PC-9 (cell line): ENCODE measurements at regions not wholly inside any gene's neighbourhood (a gene's known extent, or its start where the extent isn't known, plus 50 kb on each side); places are given as distances from the start of the nearest gene placed in this dataset.

Experiments
- BruUV-seq: library from RNA; stranded (reverse); fragments of 400-500 nt; replicated peaks from 2 replicates; lab custom pipeline; 2021; lab: Mats Ljungman, UMichigan
- CTCF ChIA-PET: fragments of 300-600 bp; sonication (Branson Sonifier 250); formaldehyde crosslinking; loops from one replicate; lab custom pipeline; 2022; ENCODE audit warnings: antibody characterized with exemption; lab: Charles Lee
- POLR2A ChIA-PET: fragments of 300-600 bp; sonication (Branson Sonifier 250); formaldehyde crosslinking; loops from one replicate; lab custom pipeline; 2022; ENCODE audit warnings: antibody characterized with exemption; ENCODE audit not compliant: unreplicated experiment; lab: Charles Lee
- DNase-seq, 2 experiments: peaks; one replicate each; pipeline versions ENCODE4 v3.0.0 to v3.0.0-alpha.2; 2015 to 2022; ENCODE audit warnings: mixed read lengths in 1 of 2
- H2AFZ ChIP-seq: fragments of 200-600 bp; sonication (generic); 2 replicates; pipeline ENCODE4 v1.8.1; 2017; ENCODE audit warnings: antibody characterized with exemption
- H3F3A ChIP-seq: fragments of 200-600 bp; sonication (generic); 2 replicates; pipeline ENCODE4 v1.8.1; 2017; ENCODE audit warnings: antibody characterized with exemption, mild to moderate bottlenecking, low read depth; ENCODE audit not compliant: insufficient read depth
- H3K27ac ChIP-seq: fragments of 200-600 bp; sonication (generic); 2 replicates; pipeline ENCODE4 v1.6.1; 2016; ENCODE audit warnings: mixed run types
- H3K27me3 ChIP-seq: fragments of 200-600 bp; sonication (generic); 2 replicates; pipeline ENCODE4 v1.6.1; 2016; ENCODE audit warnings: low read depth, mixed run types; ENCODE audit not compliant: insufficient read depth
- H3K36me3 ChIP-seq: fragments of 200-600 bp; sonication (generic); 2 replicates; pipeline ENCODE4 v1.6.1; 2016; ENCODE audit warnings: low read depth, mixed run types
- H3K4me1 ChIP-seq: fragments of 200-600 bp; sonication (generic); replicated peaks from 2 replicates; pipeline ENCODE4 v1.6.1; 2016; ENCODE audit warnings: mixed run types; ENCODE audit not compliant: insufficient read depth
- H3K4me2 ChIP-seq: fragments of 200-600 bp; sonication (generic); 2 replicates; pipeline ENCODE4 v1.6.1; 2017; ENCODE audit warnings: mixed run types
- H3K4me3 ChIP-seq: fragments of 200-600 bp; sonication (generic); 2 replicates; pipeline ENCODE4 v1.6.1; 2016; ENCODE audit warnings: mixed run types
- H3K79me2 ChIP-seq: fragments of 200-600 bp; sonication (generic); 2 replicates; pipeline ENCODE4 v1.6.1; 2017; ENCODE audit warnings: low read depth, mixed run types
- H3K9me2 ChIP-seq: fragments of 200-600 bp; sonication (generic); 2 replicates; pipeline ENCODE4 v1.8.1; 2017; ENCODE audit warnings: mild to moderate bottlenecking; ENCODE audit not compliant: insufficient read depth
- H3K9me3 ChIP-seq: fragments of 200-600 bp; sonication (generic); 2 replicates; pipeline ENCODE4 v1.8.1; 2016; ENCODE audit warnings: low read depth; ENCODE audit not compliant: insufficient read depth
- H4K20me1 ChIP-seq: fragments of 200-600 bp; sonication (generic); 2 replicates; pipeline ENCODE4 v1.8.1; 2017; ENCODE audit not compliant: insufficient read depth
- CTCF ChIP-seq: fragments of 200-600 bp; sonication (generic); conservative IDR thresholded peaks from 2 replicates; pipeline ENCODE4 v1.6.1; 2017; ENCODE audit warnings: mixed run types, antibody characterized with exemption, mild to moderate bottlenecking, moderate library complexity
- EZH2 ChIP-seq: fragments of 200-600 bp; sonication (generic); IDR thresholded peaks from 2 replicates; pipeline ENCODE4 v1.8.0; 2017; ENCODE audit warnings: antibody characterized with exemption, low read depth
- intact Hi-C: fragments of 100-400 bp; cut with micrococcal nuclease; formaldehyde crosslinking; loops from one replicate; pipeline ENCODE4 v1.10.0; 2022; ENCODE audit not compliant: unreplicated experiment

GRCh38 chr4:1506956-1507721, 100.9 kb upstream of the NKX1-1 start:
- H3K79me2 ChIP-seq = no peaks in the 10 kb centered on the region
- no peaks in the 10 kb centered on the region for H3K9me3 ChIP-seq
- peaks cover 80% of the 10 kb centered on the region for H3K27me3 ChIP-seq

GRCh38 chr4:1505511-1506460, 99.5 kb upstream of the NKX1-1 start:
- no peaks in the 10 kb centered on the region for H3F3A ChIP-seq
- no peaks in the 10 kb centered on the region for H3K4me1 ChIP-seq
- H3K27ac ChIP-seq = no peak overlapping the region
- TF ChIP-seq CTCF (no peak), EZH2 (no peak)
- H3K4me3 ChIP-seq = no peak overlapping the region
- BruUV-seq = no TSS peak
- no peaks in the 10 kb centered on the region for H4K20me1 ChIP-seq
- H3K36me3 ChIP-seq = no peaks in the 10 kb centered on the region
- H2AFZ ChIP-seq = no peak overlapping the region
- no peak overlapping the region for H3K4me2 ChIP-seq
- H3K9me2 ChIP-seq = no peaks in the 10 kb centered on the region
- H3K9me3 ChIP-seq = no peaks in the 10 kb centered on the region
- no peaks in the 10 kb centered on the region for H3K79me2 ChIP-seq
- intact Hi-C loops = no loop called here
- peaks cover 76% of the 10 kb centered on the region for H3K27me3 ChIP-seq
- POLR2A ChIA-PET = no interaction called here
- no peak for DNase-seq
- CTCF ChIA-PET = no interaction called here

More at GRCh38 chr4:1506956-1507721, 100.9 kb upstream of the NKX1-1 start:
- Histone ChIP-seq H3K4me2 (no peak overlapping the region), H3K9me2 (no peaks in the 10 kb centered on the region), H3F3A (no peaks in the 10 kb centered on the region), H3K36me3 (no peaks in the 10 kb centered on the region), H3K4me3 (no peak overlapping the region), H3K4me1 (no peaks in the 10 kb centered on the region), H2AFZ (no peak overlapping the region), H3K27ac (no peak overlapping the region), H4K20me1 (no peaks in the 10 kb centered on the region)
- intact Hi-C loops = no loop called here
- BruUV-seq = no TSS peak
- TF ChIP-seq CTCF = no peak
- no peak for TF ChIP-seq EZH2
- ChIA-PET CTCF (no interaction called here), POLR2A (no interaction called here)
- no peak for DNase-seq

GRCh38 chr4:1504595-1505500, 98.6 kb upstream of the NKX1-1 start:
- TF ChIP-seq CTCF (no peak), EZH2 (no peak)
- H4K20me1 ChIP-seq = no peaks in the 10 kb centered on the region
- DNase-seq = no peak
- no TSS peak for BruUV-seq
- no peaks in the 10 kb centered on the region for H3K4me1 ChIP-seq
- no peaks in the 10 kb centered on the region for H3F3A ChIP-seq
- POLR2A ChIA-PET = no interaction called here
- H3K79me2 ChIP-seq = no peaks in the 10 kb centered on the region
- H3K27me3 ChIP-seq = peaks cover 76% of the 10 kb centered on the region
- no peak overlapping the region for H3K4me3 ChIP-seq
- intact Hi-C loops = no loop called here
- no peaks in the 10 kb centered on the region for H3K9me3 ChIP-seq
- no peak overlapping the region for H3K4me2 ChIP-seq
- H3K36me3 ChIP-seq = no peaks in the 10 kb centered on the region
- no peak overlapping the region for H3K27ac ChIP-seq
- no peak overlapping the region for H2AFZ ChIP-seq
- no peaks in the 10 kb centered on the region for H3K9me2 ChIP-seq
- CTCF ChIA-PET = no interaction called here
